ENCODE measurements at regions not wholly inside any gene's neighbourhood (a gene's known extent, or its start where the extent isn't known, plus 50 kb on each side); places are given as distances from the start of the nearest gene placed in this dataset.
"Not testable (repeated sequence)": the region's sequence is repeated elsewhere in the genome, so short reads cannot be mapped to it uniquely, and the experiment has no call there.

DNA sequence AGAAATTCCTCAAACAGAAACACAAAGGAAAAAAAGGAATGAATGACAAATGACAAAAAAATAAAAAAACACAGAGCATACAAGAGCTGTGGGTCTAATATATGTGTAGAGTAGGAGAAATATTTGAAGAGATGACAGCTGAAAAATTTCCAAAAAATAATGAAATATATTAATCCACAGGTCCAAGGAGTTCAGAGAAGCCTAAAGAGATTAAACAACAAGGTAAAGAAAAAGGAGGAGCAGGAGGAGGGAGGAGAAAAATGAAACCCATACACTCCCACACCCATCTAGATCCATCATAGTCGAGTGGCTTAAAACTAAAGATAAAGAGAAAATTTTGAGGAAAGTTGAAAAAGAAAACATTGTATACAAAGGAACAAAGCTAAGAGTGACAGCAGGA is 182.4 kb upstream of the MAP3K1 start:
- intact Hi-C loops (cut with DNase I): no loop called here
- Histone ChIP-seq H3K4me3 (no peak overlapping the region), H3K4me1 (no peaks in the 10 kb centered on the region), H3K36me3 (no peaks in the 10 kb centered on the region), H3K27me3 (no peaks in the 10 kb centered on the region), H3K9me3 (peaks cover 0 to 7% (median 0%) of the 10 kb centered on the region in 11 donors), H3K27ac (no peak overlapping the region)
- ATAC-seq (no peak), DNase-seq (no peak)
- 78% methylated on average over 1 of the region's 1 CpG for WGBS, 2 donors
- TF ChIP-seq, protein P1, sequence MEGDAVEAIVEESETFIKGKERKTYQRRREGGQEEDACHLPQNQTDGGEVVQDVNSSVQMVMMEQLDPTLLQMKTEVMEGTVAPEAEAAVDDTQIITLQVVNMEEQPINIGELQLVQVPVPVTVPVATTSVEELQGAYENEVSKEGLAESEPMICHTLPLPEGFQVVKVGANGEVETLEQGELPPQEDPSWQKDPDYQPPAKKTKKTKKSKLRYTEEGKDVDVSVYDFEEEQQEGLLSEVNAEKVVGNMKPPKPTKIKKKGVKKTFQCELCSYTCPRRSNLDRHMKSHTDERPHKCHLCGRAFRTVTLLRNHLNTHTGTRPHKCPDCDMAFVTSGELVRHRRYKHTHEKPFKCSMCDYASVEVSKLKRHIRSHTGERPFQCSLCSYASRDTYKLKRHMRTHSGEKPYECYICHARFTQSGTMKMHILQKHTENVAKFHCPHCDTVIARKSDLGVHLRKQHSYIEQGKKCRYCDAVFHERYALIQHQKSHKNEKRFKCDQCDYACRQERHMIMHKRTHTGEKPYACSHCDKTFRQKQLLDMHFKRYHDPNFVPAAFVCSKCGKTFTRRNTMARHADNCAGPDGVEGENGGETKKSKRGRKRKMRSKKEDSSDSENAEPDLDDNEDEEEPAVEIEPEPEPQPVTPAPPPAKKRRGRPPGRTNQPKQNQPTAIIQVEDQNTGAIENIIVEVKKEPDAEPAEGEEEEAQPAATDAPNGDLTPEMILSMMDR (IDR thresholded peaks at IDR 0.05): no peak

DNA sequence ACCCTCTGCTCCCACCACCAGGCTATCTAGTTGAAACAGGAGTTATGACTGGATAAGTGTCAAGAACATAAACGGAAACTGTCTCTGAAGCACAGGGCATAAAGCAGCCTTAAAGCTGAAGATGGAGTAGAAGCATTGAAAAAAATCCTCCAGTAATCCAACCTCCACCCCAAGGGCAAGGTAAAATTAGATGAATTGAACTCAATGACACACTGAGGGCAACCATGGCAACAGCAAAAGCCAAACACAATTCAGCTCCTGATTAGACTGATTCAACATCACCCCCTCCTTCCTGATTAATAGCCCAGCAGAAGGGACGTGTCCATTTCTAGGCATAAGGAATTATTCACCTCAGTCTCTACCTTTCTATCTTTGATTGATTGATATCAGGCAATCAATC is 183.2 kb upstream of the MAP3K1 start:
- intact Hi-C loops (cut with DNase I): no loop called here
- no peak overlapping the region for H3K4me3 ChIP-seq
- H3K9me3 ChIP-seq: peaks cover 0 to 15% (median 0%) of the 10 kb centered on the region in 11 donors
- no peaks in the 10 kb centered on the region for H3K4me1 ChIP-seq
- ATAC-seq (no peak), DNase-seq (no peak)
- H3K36me3 ChIP-seq: no peaks in the 10 kb centered on the region
- 64 to 95% methylated on average over 2 of the region's 2 CpGs for WGBS, 2 donors
- H3K27ac ChIP-seq: no peak overlapping the region
- no peaks in the 10 kb centered on the region for H3K27me3 ChIP-seq
- TF ChIP-seq, protein P1 (IDR thresholded peaks at IDR 0.05): no peak

DNA sequence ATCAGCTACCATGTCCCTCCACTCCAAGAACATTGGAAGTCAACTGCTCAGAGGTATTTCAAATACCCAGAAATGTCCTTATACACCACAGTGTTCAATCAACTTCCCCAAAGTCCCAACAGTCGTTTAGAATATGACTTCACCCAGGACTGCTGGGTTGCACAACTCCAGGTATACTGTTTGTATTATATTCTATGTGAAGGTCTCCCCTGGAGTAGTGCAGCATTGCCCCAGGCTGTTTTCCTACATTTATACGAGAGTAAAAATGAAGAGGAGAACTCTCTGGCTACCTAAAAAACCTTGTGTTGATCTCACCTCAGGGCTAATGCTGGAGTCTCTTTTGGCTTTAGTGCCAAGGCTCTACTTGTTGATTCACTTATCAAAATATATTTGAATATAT is 183.6 kb upstream of the MAP3K1 start:
- 87 to 91% methylated on average over 2 of the region's 2 CpGs for WGBS, 2 donors
- intact Hi-C loops (cut with DNase I): no loop called here
- TF ChIP-seq, protein P1 (IDR thresholded peaks at IDR 0.05): no peak

DNA sequence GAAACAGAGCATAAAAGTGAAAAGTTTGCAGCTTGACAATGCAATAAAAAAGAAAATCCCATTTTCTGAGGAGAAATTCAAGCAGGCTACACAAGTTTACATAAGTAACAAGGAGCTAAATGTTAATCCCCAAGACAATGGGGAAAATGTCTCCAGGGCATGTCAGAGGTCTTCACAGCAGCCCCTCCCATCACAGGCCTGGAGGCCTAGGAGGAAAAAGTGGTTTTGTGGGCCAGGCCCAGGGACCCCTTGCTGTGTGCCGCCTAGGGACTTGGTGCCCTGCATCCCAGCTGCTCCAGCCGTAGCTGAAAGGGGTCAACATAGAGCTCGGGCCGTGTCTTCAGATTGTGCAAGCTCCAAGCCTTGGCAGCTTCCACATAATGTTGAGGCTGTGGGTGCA is 186.7 kb upstream of the MAP3K1 start:
- intact Hi-C loops (cut with DNase I); H3K4me3 ChIP-seq; H3K27ac ChIP-seq; H3K36me3 ChIP-seq; H3K27me3 ChIP-seq; H3K4me1 ChIP-seq; ATAC-seq; DNase-seq: not testable (repeated sequence)
- H3K9me3 ChIP-seq: peaks cover 0 to 15% (median 0%) of the 10 kb centered on the region in 11 donors
- 98% methylated on average over 4 of the region's 4 CpGs for WGBS, 2 donors

More for the DNA sequence above, 183.6 kb upstream of the MAP3K1 start:
- Histone ChIP-seq H3K9me3 (peaks cover 0 to 15% (median 0%) of the 10 kb centered on the region in 11 donors), H3K27me3 (no peaks in the 10 kb centered on the region), H3K27ac (no peak overlapping the region), H3K36me3 (no peaks in the 10 kb centered on the region), H3K4me1 (no peaks in the 10 kb centered on the region), H3K4me3 (no peak overlapping the region)
- ATAC-seq (no peak), DNase-seq (no peak)

DNA sequence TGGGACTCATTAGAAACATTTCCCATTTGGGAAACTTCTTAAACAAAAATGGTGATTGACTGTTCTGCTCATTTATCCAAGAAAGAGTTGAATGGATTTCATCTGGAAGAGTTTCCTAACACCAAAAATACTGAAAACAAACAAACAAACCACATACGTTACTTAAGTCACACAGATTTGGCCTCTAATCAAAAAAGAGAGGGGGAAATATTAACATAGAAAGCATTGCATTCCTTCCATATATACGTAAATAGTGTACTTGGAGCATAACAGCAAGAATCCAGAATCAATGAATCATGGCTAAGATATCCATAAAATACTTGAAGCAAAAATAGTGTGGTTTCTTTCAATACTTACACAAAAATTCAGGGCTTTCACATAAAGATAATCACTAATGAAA is 189.8 kb upstream of the MAP3K1 start:
- TF ChIP-seq, protein P1 (IDR thresholded peaks at IDR 0.05): no peak
- Histone ChIP-seq H3K4me1 (no peaks in the 10 kb centered on the region), H3K4me3 (no peak overlapping the region), H3K27ac (no peak overlapping the region), H3K9me3 (peaks cover 0 to 33% (median 5%) of the 10 kb centered on the region in 11 donors), H3K27me3 (no peaks in the 10 kb centered on the region), H3K36me3 (no peaks in the 10 kb centered on the region)
- intact Hi-C loops (cut with DNase I): no loop called here
- DNase-seq (no peak), ATAC-seq (no peak)
- WGBS, 2 donors: 72 to 79% methylated on average over 2 of the region's 2 CpGs

Data from heart right ventricle (tissue), 16 donors.